Neural cell (in vitro differentiated cells): ENCODE measurements at regions not wholly inside any gene's neighbourhood (a gene's known extent, or its start where the extent isn't known, plus 50 kb on each side); places are given as distances from the start of the nearest gene placed in this dataset.

ENCODE experiments used
- H2AFZ ChIP-seq: fragments of 200-600, 300-800 bp; sonication (generic), shearing (Covaris generic); 2 replicates; pipeline ENCODE4 v1.6.0; 2014; ENCODE audit warnings: low read depth, mild to moderate bottlenecking, antibody characterized with exemption, low read length, moderate library complexity
- H3F3A ChIP-seq: fragments of 200-600 bp; shearing (Covaris generic); 2 replicates; pipeline ENCODE4 v1.6.1; 2016; ENCODE audit warnings: mild to moderate bottlenecking, moderate library complexity, mixed read lengths, antibody characterized with exemption, low read length; ENCODE audit not compliant: insufficient read depth, poor library complexity, severe bottlenecking
- H3K27ac ChIP-seq: fragments of 200-600, 300-800 bp; sonication (generic), shearing (Covaris generic); 2 replicates; pipeline ENCODE4 v1.5.1; 2014; ENCODE audit warnings: mild to moderate bottlenecking, low read length, moderate library complexity
- H3K27me3 ChIP-seq: fragments of 300-800, 200-600 bp; sonication (generic), shearing (Covaris generic); 2 replicates; pipeline ENCODE4 v1.6.0; 2014; ENCODE audit warnings: mild to moderate bottlenecking, low read depth, low read length, moderate library complexity; ENCODE audit not compliant: insufficient read depth
- H3K36me3 ChIP-seq: fragments of 300-800, 200-600 bp; sonication (generic), shearing (Covaris generic); 2 replicates; pipeline ENCODE4 v1.5.1; 2014; ENCODE audit warnings: mild to moderate bottlenecking, antibody characterized with exemption, low read length, moderate library complexity; ENCODE audit not compliant: insufficient read depth
- H3K4me2 ChIP-seq: fragments of 300-800, 200-600 bp; sonication (generic), shearing (Covaris generic); 2 replicates; pipeline ENCODE4 v1.6.0; 2014; ENCODE audit warnings: mild to moderate bottlenecking, low read length
- H3K4me3 ChIP-seq: fragments of 300-800, 200-600 bp; sonication (generic), shearing (Covaris generic); 2 replicates; pipeline ENCODE4 v1.5.1; 2014; ENCODE audit warnings: mild to moderate bottlenecking, low read length, moderate library complexity
- H3K79me2 ChIP-seq: fragments of 200-600 bp; shearing (Covaris generic); replicated peaks from 2 replicates; pipeline ENCODE4 v1.6.0; 2014; ENCODE audit warnings: mild to moderate bottlenecking, low read length, moderate library complexity; ENCODE audit not compliant: insufficient read depth
- H3K9ac ChIP-seq: fragments of 300-800, 200-600 bp; sonication (generic), shearing (Covaris generic); 2 replicates; pipeline ENCODE4 v1.6.1; 2016; ENCODE audit warnings: mild to moderate bottlenecking, low read length, mixed read lengths
- H3K9me2 ChIP-seq: fragments of 200-600 bp; shearing (Covaris generic); 2 replicates; pipeline ENCODE4 v1.6.1; 2016; ENCODE audit warnings: mild to moderate bottlenecking, low read length, mixed read lengths; ENCODE audit not compliant: insufficient read depth
- H3K9me3 ChIP-seq: fragments of 200-600, 300-800 bp; sonication (generic), shearing (Covaris generic); 2 replicates; pipeline ENCODE4 v1.6.1; 2016; ENCODE audit warnings: mild to moderate bottlenecking, mixed run types, low read length, moderate library complexity, mixed read lengths
- H4K20me1 ChIP-seq: fragments of 200-600 bp; shearing (Covaris generic); 2 replicates; pipeline ENCODE4 v1.6.1; 2016; ENCODE audit warnings: mild to moderate bottlenecking, mixed run types; ENCODE audit not compliant: insufficient read depth
- EP300 ChIP-seq: fragments of 450-650 bp; conservative IDR thresholded peaks from 2 replicates; pipeline ENCODE4 v1.6.1; 2014; ENCODE audit warnings: antibody characterized with exemption, mild to moderate bottlenecking, moderate library complexity; ENCODE audit not compliant: poor library complexity, severe bottlenecking
- EZH2 ChIP-seq: fragments of 200-600, 300-800 bp; shearing (Covaris generic), sonication (generic); IDR thresholded peaks from 2 replicates; pipeline ENCODE4 v1.6.1; 2014; ENCODE audit warnings: antibody characterized with exemption, low read length, borderline replicate concordance, mild to moderate bottlenecking; ENCODE audit not compliant: insufficient read depth, poor library complexity, severe bottlenecking
- MXI1 ChIP-seq: fragments of 450-650 bp; conservative IDR thresholded peaks from 2 replicates; pipeline ENCODE4 v1.6.1; 2014; ENCODE audit warnings: antibody characterized with exemption, mild to moderate bottlenecking; ENCODE audit not compliant: poor library complexity, severe bottlenecking
- POLR2AphosphoS5 ChIP-seq: IDR thresholded peaks from 2 replicates; pipeline ENCODE4 v1.6.1; 2012
- RAD21 ChIP-seq: fragments of 450-650 bp; conservative IDR thresholded peaks from 2 replicates; pipeline ENCODE4 v1.6.1; 2014; ENCODE audit warnings: antibody characterized with exemption, mild to moderate bottlenecking, moderate library complexity
- SMC3 ChIP-seq: fragments of 450-650 bp; conservative IDR thresholded peaks from 2 replicates; pipeline ENCODE4 v1.6.1; 2014; ENCODE audit warnings: antibody characterized with exemption, mild to moderate bottlenecking, moderate library complexity; ENCODE audit not compliant: poor library complexity
- TAF1 ChIP-seq: IDR thresholded peaks from 2 replicates; pipeline ENCODE4 v1.6.1; 2012; ENCODE audit warnings: low read depth
- TF ChIP-seq, protein P1 (sequence below): fragments of 450-650 bp; IDR thresholded peaks from 2 replicates; pipeline ENCODE4 v1.5.1; 2014; ENCODE audit warnings: antibody characterized with exemption, mild to moderate bottlenecking, moderate library complexity; ENCODE audit not compliant: poor library complexity, severe bottlenecking
- TF ChIP-seq, protein P2 (sequence below): IDR thresholded peaks from 2 replicates; pipeline ENCODE4 v1.6.1; 2012; ENCODE audit warnings: borderline replicate concordance

DNA sequence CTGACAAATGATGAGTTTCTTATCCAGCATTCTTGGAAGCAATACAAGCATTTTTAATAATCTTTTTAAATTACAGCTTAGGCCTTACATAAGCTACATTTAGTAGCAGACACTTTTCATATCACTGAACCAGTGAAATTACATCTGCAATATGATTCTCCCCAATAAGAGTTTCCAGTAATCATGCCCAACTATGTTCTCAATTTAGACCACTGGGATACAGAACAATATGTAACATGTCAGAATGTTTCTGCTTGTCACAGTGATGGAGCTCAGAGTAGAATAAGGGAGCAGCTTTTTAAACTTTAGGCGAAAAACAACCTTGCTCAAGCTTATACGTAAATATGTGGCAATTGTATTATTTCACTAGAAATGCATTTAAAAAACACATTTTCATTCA lies 1132.2 kb downstream of the FAT4 start:
- no peaks in the 10 kb centered on the region for H3K36me3 ChIP-seq
- H3K4me2 ChIP-seq = no peak overlapping the region
- no peaks in the 10 kb centered on the region for H3K9me2 ChIP-seq
- no peaks in the 10 kb centered on the region for H3K27me3 ChIP-seq
- H3K79me2 ChIP-seq = no peaks in the 10 kb centered on the region
- no peaks in the 10 kb centered on the region for H3F3A ChIP-seq
- no peak overlapping the region for H3K9ac ChIP-seq
- no peak overlapping the region for H3K4me3 ChIP-seq
- no peak overlapping the region for H2AFZ ChIP-seq
- H3K27ac ChIP-seq = no peak overlapping the region
- TF ChIP-seq MXI1 = no peak
- no peak for TF ChIP-seq RAD21
- TF ChIP-seq, protein P1, sequence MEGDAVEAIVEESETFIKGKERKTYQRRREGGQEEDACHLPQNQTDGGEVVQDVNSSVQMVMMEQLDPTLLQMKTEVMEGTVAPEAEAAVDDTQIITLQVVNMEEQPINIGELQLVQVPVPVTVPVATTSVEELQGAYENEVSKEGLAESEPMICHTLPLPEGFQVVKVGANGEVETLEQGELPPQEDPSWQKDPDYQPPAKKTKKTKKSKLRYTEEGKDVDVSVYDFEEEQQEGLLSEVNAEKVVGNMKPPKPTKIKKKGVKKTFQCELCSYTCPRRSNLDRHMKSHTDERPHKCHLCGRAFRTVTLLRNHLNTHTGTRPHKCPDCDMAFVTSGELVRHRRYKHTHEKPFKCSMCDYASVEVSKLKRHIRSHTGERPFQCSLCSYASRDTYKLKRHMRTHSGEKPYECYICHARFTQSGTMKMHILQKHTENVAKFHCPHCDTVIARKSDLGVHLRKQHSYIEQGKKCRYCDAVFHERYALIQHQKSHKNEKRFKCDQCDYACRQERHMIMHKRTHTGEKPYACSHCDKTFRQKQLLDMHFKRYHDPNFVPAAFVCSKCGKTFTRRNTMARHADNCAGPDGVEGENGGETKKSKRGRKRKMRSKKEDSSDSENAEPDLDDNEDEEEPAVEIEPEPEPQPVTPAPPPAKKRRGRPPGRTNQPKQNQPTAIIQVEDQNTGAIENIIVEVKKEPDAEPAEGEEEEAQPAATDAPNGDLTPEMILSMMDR = no peak
- TF ChIP-seq EZH2 = no peak
- TF ChIP-seq, protein P2, sequence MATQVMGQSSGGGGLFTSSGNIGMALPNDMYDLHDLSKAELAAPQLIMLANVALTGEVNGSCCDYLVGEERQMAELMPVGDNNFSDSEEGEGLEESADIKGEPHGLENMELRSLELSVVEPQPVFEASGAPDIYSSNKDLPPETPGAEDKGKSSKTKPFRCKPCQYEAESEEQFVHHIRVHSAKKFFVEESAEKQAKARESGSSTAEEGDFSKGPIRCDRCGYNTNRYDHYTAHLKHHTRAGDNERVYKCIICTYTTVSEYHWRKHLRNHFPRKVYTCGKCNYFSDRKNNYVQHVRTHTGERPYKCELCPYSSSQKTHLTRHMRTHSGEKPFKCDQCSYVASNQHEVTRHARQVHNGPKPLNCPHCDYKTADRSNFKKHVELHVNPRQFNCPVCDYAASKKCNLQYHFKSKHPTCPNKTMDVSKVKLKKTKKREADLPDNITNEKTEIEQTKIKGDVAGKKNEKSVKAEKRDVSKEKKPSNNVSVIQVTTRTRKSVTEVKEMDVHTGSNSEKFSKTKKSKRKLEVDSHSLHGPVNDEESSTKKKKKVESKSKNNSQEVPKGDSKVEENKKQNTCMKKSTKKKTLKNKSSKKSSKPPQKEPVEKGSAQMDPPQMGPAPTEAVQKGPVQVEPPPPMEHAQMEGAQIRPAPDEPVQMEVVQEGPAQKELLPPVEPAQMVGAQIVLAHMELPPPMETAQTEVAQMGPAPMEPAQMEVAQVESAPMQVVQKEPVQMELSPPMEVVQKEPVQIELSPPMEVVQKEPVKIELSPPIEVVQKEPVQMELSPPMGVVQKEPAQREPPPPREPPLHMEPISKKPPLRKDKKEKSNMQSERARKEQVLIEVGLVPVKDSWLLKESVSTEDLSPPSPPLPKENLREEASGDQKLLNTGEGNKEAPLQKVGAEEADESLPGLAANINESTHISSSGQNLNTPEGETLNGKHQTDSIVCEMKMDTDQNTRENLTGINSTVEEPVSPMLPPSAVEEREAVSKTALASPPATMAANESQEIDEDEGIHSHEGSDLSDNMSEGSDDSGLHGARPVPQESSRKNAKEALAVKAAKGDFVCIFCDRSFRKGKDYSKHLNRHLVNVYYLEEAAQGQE = no peak
- no peak for TF ChIP-seq POLR2AphosphoS5
- no peak for TF ChIP-seq SMC3
- no peak for TF ChIP-seq TAF1
- TF ChIP-seq EP300 = no peak
- no peaks in the 10 kb centered on the region for H3K9me3 ChIP-seq
- no peaks in the 10 kb centered on the region for H4K20me1 ChIP-seq

DNA sequence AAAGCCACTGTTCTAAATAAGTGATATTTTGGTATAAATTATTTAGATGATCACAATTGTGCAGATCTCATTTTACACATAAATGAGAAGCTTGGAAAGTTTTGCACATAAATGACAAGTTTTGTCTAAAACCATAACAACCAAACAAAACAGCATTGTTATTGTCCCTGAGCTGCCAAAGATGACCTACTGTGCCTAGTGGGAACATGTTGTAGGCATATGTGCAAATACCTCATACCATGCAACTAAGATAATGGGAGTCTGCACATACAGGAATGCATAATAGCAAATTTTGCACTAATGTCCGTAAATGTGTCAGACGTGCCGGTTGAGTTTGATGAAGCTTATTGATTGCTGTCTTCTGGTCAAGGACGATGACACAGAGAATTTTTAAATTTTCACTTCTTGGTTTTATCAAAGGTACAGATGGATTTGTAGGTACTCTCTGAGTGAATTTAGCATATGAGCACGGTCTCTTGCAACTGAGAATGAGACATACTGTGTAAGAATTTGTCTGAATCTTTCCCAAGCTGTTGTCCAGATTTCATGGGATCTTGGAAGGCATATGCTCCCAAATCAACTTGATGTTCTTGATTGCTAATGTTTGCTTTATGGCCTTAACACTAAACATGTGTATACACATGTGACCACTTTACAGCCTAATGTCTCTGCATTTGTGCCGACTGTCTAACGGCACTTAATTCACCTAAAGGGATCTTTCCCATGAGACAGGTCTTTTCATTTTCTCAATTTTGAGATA lies 1133.5 kb downstream of the FAT4 start:
- TF ChIP-seq POLR2AphosphoS5 (no peak), MXI1 (no peak)
- TF ChIP-seq, protein P1 = no peak
- H3K27me3 ChIP-seq = no peaks in the 10 kb centered on the region
- no peak overlapping the region for H3K4me2 ChIP-seq
- H3F3A ChIP-seq = no peaks in the 10 kb centered on the region
- H3K27ac ChIP-seq = no peak overlapping the region
- H2AFZ ChIP-seq = no peak overlapping the region
- H3K9me2 ChIP-seq = no peaks in the 10 kb centered on the region
- no peak overlapping the region for H3K9ac ChIP-seq
- H3K79me2 ChIP-seq = no peaks in the 10 kb centered on the region
- H3K4me3 ChIP-seq = no peak overlapping the region
- H3K9me3 ChIP-seq = no peaks in the 10 kb centered on the region
- no peaks in the 10 kb centered on the region for H3K36me3 ChIP-seq
- H4K20me1 ChIP-seq = no peaks in the 10 kb centered on the region
